HG03159 (cell line): ENCODE measurements at regions not wholly inside any gene's neighbourhood (a gene's known extent, or its start where the extent isn't known, plus 50 kb on each side); places are given as distances from the start of the nearest gene placed in this dataset.

Experiments used
- ATAC-seq: cut with Tn5 transposase; IDR thresholded peaks from one replicate; pipeline ENCODE4 v1.9.1; 2021; ENCODE audit warnings: mild to moderate bottlenecking, moderate library complexity; ENCODE audit not compliant: unreplicated experiment

GRCh38 chr12:75844049-75844770, 187.4 kb downstream of the PHLDA1 start:
- no peak for ATAC-seq

- no peak for ATAC-seq
Observed at GRCh38 chr12:75842090-75842489, 189.5 kb downstream of the PHLDA1 start.

- ATAC-seq = no peak
Observed at GRCh38 chr12:75840994-75841355, 190.6 kb downstream of the PHLDA1 start.

DNA sequence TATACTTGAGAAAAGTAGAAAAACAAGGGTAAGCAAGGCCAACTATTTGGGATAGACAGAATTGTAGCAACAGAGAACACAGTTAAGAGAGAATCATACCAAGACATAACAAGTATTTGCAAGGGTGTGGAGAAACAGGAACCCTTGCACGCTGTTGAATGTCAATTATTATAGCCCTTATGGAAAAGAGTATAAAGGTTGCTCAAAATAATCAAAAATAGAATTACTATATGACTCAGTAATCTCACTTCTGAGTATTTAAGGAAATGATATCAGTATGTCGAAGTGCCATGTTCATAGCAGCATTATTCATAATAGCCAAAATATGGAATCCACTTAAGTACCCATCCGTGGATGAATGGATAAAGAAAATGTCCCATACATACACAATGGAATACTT, 193.3 kb downstream of the PHLDA1 start:
- ATAC-seq = no peak

GRCh38 chr12:75837700-75838099, 193.9 kb downstream of the PHLDA1 start:
- no peak for ATAC-seq

GRCh38 chr12:75836533-75836932, 195.0 kb downstream of the PHLDA1 start:
- ATAC-seq = no peak

DNA sequence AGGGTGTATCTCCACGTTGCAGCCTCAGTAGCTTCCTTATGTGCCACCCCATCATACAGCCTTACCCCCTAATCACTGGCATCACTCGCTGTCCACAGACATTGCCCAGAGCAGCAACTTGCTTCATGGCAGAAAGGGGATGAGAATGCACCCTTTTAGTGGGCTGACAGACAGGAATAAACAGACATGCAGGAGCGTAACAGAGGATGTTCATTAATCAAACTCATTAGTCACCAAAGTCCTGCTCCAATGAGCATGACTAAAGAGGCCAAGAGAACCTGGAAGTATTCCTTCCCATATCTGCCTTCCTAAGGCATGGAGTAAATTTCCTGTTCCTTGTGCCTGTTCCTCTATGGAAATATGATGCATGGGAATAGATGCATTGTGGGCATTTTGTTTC, 197.0 kb downstream of the PHLDA1 start:
- ATAC-seq = no peak

GRCh38 chr12:75833268-75833667, 198.3 kb downstream of the PHLDA1 start:
- no peak for ATAC-seq

GRCh38 chr12:75831402-75831801, 200.2 kb downstream of the PHLDA1 start:
- ATAC-seq = no peak

GRCh38 chr12:75827061-75827460, 204.5 kb downstream of the PHLDA1 start:
- ATAC-seq = no peak

- ATAC-seq = no peak
Observed at GRCh38 chr12:75825686-75826085, 205.9 kb downstream of the PHLDA1 start.

- ATAC-seq = no peak
Observed at GRCh38 chr12:75823475-75823874, 208.1 kb downstream of the PHLDA1 start.

- no peak for ATAC-seq
Observed at GRCh38 chr12:75822416-75822815, 209.2 kb downstream of the PHLDA1 start.

DNA sequence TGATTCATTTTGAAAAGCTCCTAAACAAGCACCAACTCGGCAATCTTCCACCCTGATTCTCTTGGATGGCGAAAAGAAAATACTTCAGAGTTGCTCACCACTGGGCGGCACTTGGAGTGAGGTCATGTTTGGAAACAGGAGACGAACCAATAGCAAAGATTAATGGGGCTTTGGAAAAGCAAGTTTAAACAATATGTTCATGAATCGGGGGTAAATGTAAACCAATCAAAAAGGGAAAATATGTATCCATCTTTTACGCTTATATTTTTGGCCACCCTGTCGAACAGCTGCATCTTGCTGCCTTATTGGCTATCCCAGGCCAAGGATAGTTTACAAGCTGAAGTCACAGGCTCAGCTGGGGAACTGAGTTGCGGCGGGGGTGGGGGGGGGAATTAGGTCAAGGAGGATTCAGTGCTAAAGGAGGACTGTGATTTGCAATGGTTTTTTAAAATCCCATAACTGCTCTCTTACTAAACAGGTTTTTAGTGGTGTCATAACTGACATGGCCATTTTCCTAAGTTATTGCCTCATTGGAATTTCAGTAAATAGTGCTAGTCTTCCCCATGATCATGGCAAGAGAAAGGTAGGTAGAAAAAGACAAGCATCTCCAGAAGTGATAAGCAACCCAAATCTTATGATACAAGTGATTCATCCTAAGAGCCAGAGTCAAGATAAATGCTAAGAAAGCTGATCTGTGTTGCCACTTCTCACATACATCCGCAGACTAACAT, 210.6 kb downstream of the PHLDA1 start:
- ATAC-seq = no peak

DNA sequence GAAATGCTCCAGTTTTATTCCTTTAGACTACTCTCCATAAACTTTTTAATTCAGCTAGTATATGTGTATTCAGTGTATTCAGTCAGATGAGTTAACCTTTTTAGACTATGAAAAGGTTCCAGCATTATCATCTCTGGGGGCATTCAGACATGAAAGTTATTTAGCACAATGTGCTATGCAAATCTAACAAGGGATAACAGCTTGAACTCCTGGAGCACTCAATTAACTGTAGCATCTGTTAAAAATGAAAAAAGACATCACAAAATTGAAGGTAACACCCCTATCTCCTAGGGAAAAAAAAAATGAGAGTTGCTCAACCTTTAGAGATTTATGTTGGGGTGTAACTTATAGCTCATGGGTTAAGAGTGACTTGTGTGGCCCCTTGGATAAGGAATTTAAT, 211.5 kb downstream of the PHLDA1 start:
- ATAC-seq = no peak

DNA sequence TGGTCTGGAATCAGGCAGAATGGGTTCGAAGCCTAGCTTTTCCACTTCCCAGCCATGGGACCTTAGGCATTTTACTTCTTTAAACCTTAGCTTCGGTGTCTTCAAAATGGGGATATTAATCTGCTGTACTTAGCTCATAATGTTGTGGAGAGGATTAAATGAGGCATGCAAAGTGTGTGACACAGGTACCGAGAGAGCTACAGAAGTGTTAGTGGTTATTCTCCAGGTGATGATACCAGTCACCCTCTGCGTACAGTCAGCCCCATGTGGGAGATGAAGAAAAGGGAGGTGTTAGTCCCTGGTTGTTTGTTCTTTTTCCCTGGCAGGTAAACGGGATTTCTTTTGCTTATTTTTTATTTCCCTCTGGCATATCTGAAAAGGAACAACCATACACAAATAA, 212.1 kb downstream of the PHLDA1 start:
- ATAC-seq = no peak

DNA sequence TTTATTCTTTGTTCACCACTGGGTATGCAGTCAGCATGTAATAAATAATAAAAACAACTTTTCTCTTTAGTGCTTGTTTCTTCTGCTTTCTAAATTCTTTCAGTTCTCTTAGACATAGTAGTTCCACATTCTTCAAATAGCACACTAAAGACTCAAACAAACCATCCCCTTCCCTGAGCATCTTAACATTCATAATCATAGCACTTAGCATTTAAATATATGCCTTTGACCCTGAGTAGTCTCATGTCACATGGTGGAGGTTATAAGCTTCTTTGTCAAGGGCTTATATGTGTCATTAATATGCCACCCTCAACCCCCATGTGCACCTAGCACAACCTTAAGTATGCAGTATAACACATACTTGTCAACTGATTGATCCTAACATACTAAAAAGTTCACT, 212.7 kb downstream of the PHLDA1 start:
- no peak for ATAC-seq

DNA sequence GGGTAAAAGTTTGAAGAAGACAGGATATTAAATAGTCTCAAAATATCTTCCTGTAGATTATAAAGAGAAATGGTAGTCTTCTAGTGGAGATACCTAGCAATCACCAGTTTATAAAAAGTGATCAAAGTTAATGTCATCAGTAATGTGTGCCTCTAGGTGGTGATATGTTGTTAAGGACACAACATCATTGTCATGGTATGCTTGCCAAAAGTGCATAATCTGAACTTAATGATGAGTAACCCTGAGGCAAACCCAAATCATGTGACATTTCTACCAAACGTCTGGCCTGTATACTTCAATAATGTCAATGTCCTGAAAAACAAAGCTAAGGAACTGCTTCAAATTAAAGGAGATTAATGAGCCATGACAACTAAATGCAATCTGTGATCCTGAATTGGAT, 214.7 kb downstream of the PHLDA1 start:
- no peak for ATAC-seq

- no peak for ATAC-seq
Observed at GRCh38 chr12:75815756-75816155, 215.8 kb downstream of the PHLDA1 start.

DNA sequence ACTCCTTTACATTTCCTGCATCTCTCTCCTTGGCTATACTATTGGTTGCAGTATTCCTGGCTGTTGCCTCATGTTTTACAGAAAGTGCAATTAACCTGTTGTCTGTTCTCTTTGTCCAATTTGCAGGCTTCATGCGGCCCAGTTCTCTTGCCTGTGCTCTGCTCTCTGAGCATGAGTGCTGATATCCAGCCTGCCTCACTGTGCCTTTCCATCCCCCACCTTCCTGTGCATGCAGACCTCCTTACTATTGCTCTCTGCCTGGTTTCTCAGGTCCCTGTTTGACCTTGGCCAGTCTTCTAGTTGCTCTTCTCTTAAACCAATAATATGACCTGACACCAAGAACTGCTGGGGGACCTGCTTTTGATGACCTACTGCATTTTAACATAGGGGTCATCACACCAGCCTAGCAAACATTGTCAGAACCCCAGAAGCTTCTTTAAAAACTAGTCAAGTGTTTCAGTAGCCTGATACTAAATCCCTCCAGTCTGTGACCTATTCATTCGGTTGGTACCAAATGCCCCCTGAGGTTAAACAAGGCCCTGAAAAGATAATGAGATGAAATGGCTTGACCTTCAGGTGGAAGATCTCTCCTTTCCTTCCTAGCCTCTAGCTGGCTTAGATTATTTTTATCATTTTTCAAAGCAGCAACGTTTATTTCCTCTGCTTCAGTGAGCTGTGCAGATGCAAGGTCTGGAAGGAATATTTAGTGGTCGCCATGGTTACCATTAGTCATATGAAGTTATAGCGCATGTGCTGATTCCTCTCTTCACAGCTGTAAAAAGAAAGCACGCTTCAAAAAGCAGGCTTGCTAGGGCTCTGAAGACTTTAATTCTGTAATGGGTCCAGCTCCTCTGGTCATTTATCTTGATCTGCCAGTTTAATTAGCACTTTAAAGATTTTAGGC, 216.5 kb downstream of the PHLDA1 start:
- no peak for ATAC-seq

GRCh38 chr12:75813072-75813471, 218.5 kb downstream of the PHLDA1 start:
- no peak for ATAC-seq
